Keratinocyte (primary cell): ENCODE measurements at regions not wholly inside any gene's neighbourhood (a gene's known extent, or its start where the extent isn't known, plus 50 kb on each side); places are given as distances from the start of the nearest gene placed in this dataset.

Experiments
- DNase-seq: peaks from one replicate; pipeline ENCODE4 v3.0.0-alpha.2; 2011; ENCODE audit warnings: low read depth, missing footprints, low spot score
- FAIRE-seq: peaks from 2 replicates; lab custom pipeline; 2011; peaks lifted over from hg19 to GRCh38; lab: Jason Lieb, UNC
- H2AFZ ChIP-seq: 2 replicates; pipeline ENCODE4 v1.6.0; 2012; ENCODE audit warnings: low read length, control low read depth, inconsistent platforms; ENCODE audit not compliant: control insufficient read depth
- H3K27ac ChIP-seq: 2 replicates; pipeline ENCODE4 v1.5.1; 2011; ENCODE audit warnings: low read length; ENCODE audit not compliant: control insufficient read depth, insufficient read depth
- H3K27me3 ChIP-seq: 3 replicates; pipeline ENCODE4 v1.6.0; 2011; ENCODE audit warnings: low read length; ENCODE audit not compliant: control insufficient read depth, insufficient read depth; ENCODE audit errors: extremely low read depth
- H3K36me3 ChIP-seq, 2 experiments: 2 replicates in 1 of 2; 3 replicates in 1 of 2; pipeline ENCODE4 v1.5.1; 2011; ENCODE audit warnings: low read length in 2 of 2, mild to moderate bottlenecking in 1 of 2; ENCODE audit not compliant: control insufficient read depth in 2 of 2, insufficient read depth in 2 of 2; ENCODE audit errors: extremely low read depth in 1 of 2
- H3K4me1 ChIP-seq: 3 replicates; pipeline ENCODE4 v1.5.1; 2011; ENCODE audit warnings: low read length; ENCODE audit not compliant: control insufficient read depth, insufficient read depth; ENCODE audit errors: extremely low read depth
- H3K4me2 ChIP-seq: 3 replicates; pipeline ENCODE4 v1.6.0; 2011; ENCODE audit warnings: low read depth, low read length; ENCODE audit not compliant: control insufficient read depth, insufficient read depth; ENCODE audit errors: extremely low read depth
- H3K4me3 ChIP-seq, 3 experiments: fragments of 200-600 bp in 1 of 3; sonication (generic) in 1 of 3; 2 replicates in 2 of 3; 3 replicates in 1 of 3; pipeline ENCODE4 v1.5.1; 2011 to 2016; ENCODE audit warnings: low read length in 3 of 3, mild to moderate bottlenecking in 3 of 3, control low read depth in 2 of 3, inconsistent platforms in 1 of 3, low read depth in 1 of 3, mixed read lengths in 1 of 3, mixed run types in 1 of 3, moderate library complexity in 1 of 3; ENCODE audit not compliant: control insufficient read depth in 2 of 3, insufficient read depth in 2 of 3; ENCODE audit errors: extremely low read depth in 1 of 3
- H3K79me2 ChIP-seq: 2 replicates; pipeline ENCODE4 v1.6.0; 2012; ENCODE audit warnings: low read length; ENCODE audit not compliant: control insufficient read depth, insufficient read depth
- H3K9ac ChIP-seq: 3 replicates; pipeline ENCODE4 v1.6.0; 2011; ENCODE audit warnings: low read length; ENCODE audit not compliant: control insufficient read depth, insufficient read depth; ENCODE audit errors: extremely low read depth
- H3K9me1 ChIP-seq: 3 replicates; pipeline ENCODE4 v1.6.0; 2011; ENCODE audit warnings: low read length; ENCODE audit not compliant: control insufficient read depth, insufficient read depth; ENCODE audit errors: extremely low read depth
- H3K9me3 ChIP-seq: 2 replicates; pipeline ENCODE4 v1.5.1; 2012; ENCODE audit warnings: low read depth, low read length; ENCODE audit not compliant: control insufficient read depth
- H4K20me1 ChIP-seq: 3 replicates; pipeline ENCODE4 v1.6.0; 2011; ENCODE audit warnings: low read length; ENCODE audit not compliant: control insufficient read depth, insufficient read depth; ENCODE audit errors: extremely low read depth
- CTCF ChIP-seq, 3 experiments: IDR thresholded peaks in 1 of 3; conservative IDR thresholded peaks in 1 of 3; optimal IDR thresholded peaks in 1 of 3; 2 replicates in 2 of 3; 3 replicates in 1 of 3; pipeline versions ENCODE3 to v1.5.1; 2011; ENCODE audit warnings: low read length in 3 of 3, mild to moderate bottlenecking in 3 of 3, moderate library complexity in 2 of 3, control low read depth in 1 of 3, inconsistent platforms in 1 of 3; ENCODE audit not compliant: insufficient read depth in 2 of 3; ENCODE audit errors: extremely low read depth in 1 of 3
- EZH2 ChIP-seq: IDR thresholded peaks from one replicate; pipeline ENCODE4 v1.6.1; 2012; ENCODE audit warnings: inconsistent platforms, mild to moderate bottlenecking, low read length, moderate library complexity
- dilution Hi-C: fragments of 300-500 bp; cut with MboI; formaldehyde crosslinking; loops from one replicate; pipeline ENCODE4 v1.7.0; 2020; ENCODE audit warnings: low sequenced_read_pairs; ENCODE audit not compliant: extremely low pct_ligation_motif_present

GRCh38 chr3:13145131-13145825 is 72.0 kb upstream of the IQSEC1 start:
- no peaks in the 10 kb centered on the region for H3K79me2 ChIP-seq
- DNase-seq, result no peak
- H2AFZ ChIP-seq, result no peak overlapping the region
- H3K27me3 ChIP-seq, result peaks cover 6% of the 10 kb centered on the region
- H3K9me1 ChIP-seq, result no peaks in the 10 kb centered on the region
- no peak for FAIRE-seq
- H3K9me3 ChIP-seq, result no peaks in the 10 kb centered on the region
- no peak overlapping the region for H3K4me2 ChIP-seq
- H3K36me3 ChIP-seq, result no peaks in the 10 kb centered on the region
- no peak overlapping the region for H3K4me3 ChIP-seq
- no peaks in the 10 kb centered on the region for H3K4me1 ChIP-seq
- no peak overlapping the region for H3K9ac ChIP-seq
- TF ChIP-seq CTCF (optimal IDR thresholded peaks at IDR 0.05 in 1 of 3, IDR thresholded peaks at IDR 0.05 in 1 of 3, conservative IDR thresholded peaks at IDR 0.05 in 1 of 3; ENCODE audit: extremely low read depth in 1 of 3, insufficient read depth in 2 of 3, low read length in 3 of 3) (peak in 1 of 3 experiments; percentile 21), EZH2 (no peak)
- H4K20me1 ChIP-seq, result peaks cover 2% of the 10 kb centered on the region
- H3K27ac ChIP-seq, result no peak overlapping the region
- dilution Hi-C loops, result no loop called here

- no peaks in the 10 kb centered on the region for H3K9me1 ChIP-seq
- H3K79me2 ChIP-seq, result no peaks in the 10 kb centered on the region
- no peak overlapping the region for H3K4me2 ChIP-seq
- H3K4me3 ChIP-seq, result no peak overlapping the region
- no peak for FAIRE-seq
- no peak overlapping the region for H3K9ac ChIP-seq
- no peaks in the 10 kb centered on the region for H3K36me3 ChIP-seq
- TF ChIP-seq EZH2, result no peak
- no peak for TF ChIP-seq CTCF (optimal IDR thresholded peaks at IDR 0.05 in 1 of 3, IDR thresholded peaks at IDR 0.05 in 1 of 3, conservative IDR thresholded peaks at IDR 0.05 in 1 of 3; ENCODE audit: extremely low read depth in 1 of 3, insufficient read depth in 2 of 3, low read length in 3 of 3)
- dilution Hi-C loops, result no loop called here
- peaks cover 6% of the 10 kb centered on the region for H3K27me3 ChIP-seq
- no peak for DNase-seq
- H3K27ac ChIP-seq, result no peak overlapping the region
- no peak overlapping the region for H2AFZ ChIP-seq
- peaks cover 2% of the 10 kb centered on the region for H4K20me1 ChIP-seq
- no peaks in the 10 kb centered on the region for H3K4me1 ChIP-seq
- no peaks in the 10 kb centered on the region for H3K9me3 ChIP-seq
Observed at GRCh38 chr3:13144163-13145023, 71.2 kb upstream of the IQSEC1 start.
